K562 (cell line): ENCODE measurements at regions not wholly inside any gene's neighbourhood (a gene's known extent, or its start where the extent isn't known, plus 50 kb on each side); places are given as distances from the start of the nearest gene placed in this dataset.
A peak's percentile ranks its signal among the peaks of the same experiment; 100 is the strongest.

ENCODE experiments used
- ARHGAP35 ChIP-seq: fragments of 450-650 bp; IDR thresholded peaks from 2 replicates; pipeline ENCODE4 v1.6.1; 2018; ENCODE audit not compliant: partially characterized antibody
- BRD9 ChIP-seq: fragments of 450-650 bp; IDR thresholded peaks from 2 replicates; pipeline ENCODE4 v1.6.1; 2018; ENCODE audit warnings: low read depth; ENCODE audit not compliant: partially characterized antibody
- CBFA2T3 ChIP-seq: fragments of 450-650 bp; IDR thresholded peaks from 2 replicates; pipeline ENCODE4 v1.6.1; 2017
- ELK3 ChIP-seq: fragments of 450-650 bp; formaldehyde crosslinking; IDR thresholded peaks from 2 replicates; pipeline ENCODE4 v1.4.0; 2020; ENCODE audit warnings: mild to moderate bottlenecking
- FUS ChIP-seq: fragments of 200-400 bp; formaldehyde crosslinking; optimal IDR thresholded peaks from 2 replicates; pipeline ENCODE3; 2017; ENCODE audit warnings: low read depth, low read length
- SRF ChIP-seq, 2 experiments: fragments of 250-450, 450-650 bp in 1 of 2; sonication (Bioruptor Pico) in 1 of 2; sonication (generic) in 1 of 2; formaldehyde crosslinking; IDR thresholded peaks; 2 replicates each; pipeline versions ENCODE4 v1.5.0 to v1.5.1; 2020 to 2022; ENCODE audit warnings: mild to moderate bottlenecking in 1 of 2, missing genetic modification reagents in 1 of 2
- ZNF239 ChIP-seq: fragments of 250-450 bp; sonication (Bioruptor Pico); IDR thresholded peaks from 2 replicates; pipeline ENCODE4 v1.4.0; 2020; ENCODE audit warnings: mild to moderate bottlenecking
- ZSCAN29 ChIP-seq: fragments of 450-650 bp; IDR thresholded peaks from 2 replicates; pipeline ENCODE4 v1.6.1; 2017
- TF ChIP-seq, protein P1 (sequence below): fragments of 200-600 bp; sonication (generic); IDR thresholded peaks from one replicate; pipeline ENCODE4 v1.6.1; 2012; ENCODE audit warnings: mild to moderate bottlenecking, low read depth, low read length, inconsistent platforms
- TF ChIP-seq, protein P2 (sequence below), 2 experiments: fragments of 450-650 bp in 1 of 2; IDR thresholded peaks; 2 replicates each; pipeline ENCODE4 v1.6.1; 2011 to 2017; ENCODE audit warnings: low read depth in 2 of 2, antibody characterized with exemption in 1 of 2, borderline replicate concordance in 1 of 2, low read length in 1 of 2, mild to moderate bottlenecking in 1 of 2, mixed read lengths in 1 of 2; ENCODE audit not compliant: control insufficient read depth in 1 of 2

DNA sequence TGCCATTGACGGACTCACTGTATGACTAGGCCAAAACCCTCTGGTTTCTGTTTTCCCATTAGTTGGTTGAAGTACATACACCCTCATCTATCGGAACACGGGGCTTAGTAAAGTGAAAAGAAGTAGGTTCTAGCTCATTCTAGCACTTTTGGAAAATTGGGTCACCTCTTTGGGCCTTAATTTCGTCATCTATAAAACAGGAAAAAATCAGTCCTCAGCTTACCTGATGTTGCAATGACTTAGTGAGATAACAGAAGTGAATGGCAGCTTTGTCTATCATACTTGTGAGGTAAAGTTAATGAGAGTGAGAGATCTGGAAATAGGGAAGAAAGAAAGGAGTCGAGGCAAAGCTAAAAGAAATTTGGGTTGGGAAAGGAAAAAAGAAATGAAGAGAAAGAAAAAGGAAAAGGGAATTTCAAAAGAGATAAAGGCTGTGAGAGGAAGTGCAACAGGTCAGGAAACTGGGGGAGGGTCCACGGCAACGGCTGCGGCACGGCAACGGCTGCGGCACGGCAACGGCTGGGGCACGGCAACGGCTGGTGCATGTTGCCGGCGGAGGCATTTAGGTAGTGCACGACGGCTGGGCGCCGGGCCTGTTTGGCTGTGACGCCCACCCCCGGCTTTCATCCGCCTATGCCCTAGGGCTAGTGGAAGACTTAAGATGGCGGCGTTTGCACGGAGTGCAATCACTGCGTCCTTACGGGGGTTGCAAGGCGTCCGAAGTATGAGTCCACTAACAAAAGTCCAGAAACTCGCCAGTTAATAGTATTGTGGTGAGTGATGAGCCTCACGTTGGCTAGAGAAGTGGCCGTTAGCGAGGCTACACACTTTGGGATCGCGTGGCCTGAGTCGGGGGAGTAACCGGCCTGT lies 91.4 kb upstream of the XIST start (continued):
- TF ChIP-seq, protein P1, sequence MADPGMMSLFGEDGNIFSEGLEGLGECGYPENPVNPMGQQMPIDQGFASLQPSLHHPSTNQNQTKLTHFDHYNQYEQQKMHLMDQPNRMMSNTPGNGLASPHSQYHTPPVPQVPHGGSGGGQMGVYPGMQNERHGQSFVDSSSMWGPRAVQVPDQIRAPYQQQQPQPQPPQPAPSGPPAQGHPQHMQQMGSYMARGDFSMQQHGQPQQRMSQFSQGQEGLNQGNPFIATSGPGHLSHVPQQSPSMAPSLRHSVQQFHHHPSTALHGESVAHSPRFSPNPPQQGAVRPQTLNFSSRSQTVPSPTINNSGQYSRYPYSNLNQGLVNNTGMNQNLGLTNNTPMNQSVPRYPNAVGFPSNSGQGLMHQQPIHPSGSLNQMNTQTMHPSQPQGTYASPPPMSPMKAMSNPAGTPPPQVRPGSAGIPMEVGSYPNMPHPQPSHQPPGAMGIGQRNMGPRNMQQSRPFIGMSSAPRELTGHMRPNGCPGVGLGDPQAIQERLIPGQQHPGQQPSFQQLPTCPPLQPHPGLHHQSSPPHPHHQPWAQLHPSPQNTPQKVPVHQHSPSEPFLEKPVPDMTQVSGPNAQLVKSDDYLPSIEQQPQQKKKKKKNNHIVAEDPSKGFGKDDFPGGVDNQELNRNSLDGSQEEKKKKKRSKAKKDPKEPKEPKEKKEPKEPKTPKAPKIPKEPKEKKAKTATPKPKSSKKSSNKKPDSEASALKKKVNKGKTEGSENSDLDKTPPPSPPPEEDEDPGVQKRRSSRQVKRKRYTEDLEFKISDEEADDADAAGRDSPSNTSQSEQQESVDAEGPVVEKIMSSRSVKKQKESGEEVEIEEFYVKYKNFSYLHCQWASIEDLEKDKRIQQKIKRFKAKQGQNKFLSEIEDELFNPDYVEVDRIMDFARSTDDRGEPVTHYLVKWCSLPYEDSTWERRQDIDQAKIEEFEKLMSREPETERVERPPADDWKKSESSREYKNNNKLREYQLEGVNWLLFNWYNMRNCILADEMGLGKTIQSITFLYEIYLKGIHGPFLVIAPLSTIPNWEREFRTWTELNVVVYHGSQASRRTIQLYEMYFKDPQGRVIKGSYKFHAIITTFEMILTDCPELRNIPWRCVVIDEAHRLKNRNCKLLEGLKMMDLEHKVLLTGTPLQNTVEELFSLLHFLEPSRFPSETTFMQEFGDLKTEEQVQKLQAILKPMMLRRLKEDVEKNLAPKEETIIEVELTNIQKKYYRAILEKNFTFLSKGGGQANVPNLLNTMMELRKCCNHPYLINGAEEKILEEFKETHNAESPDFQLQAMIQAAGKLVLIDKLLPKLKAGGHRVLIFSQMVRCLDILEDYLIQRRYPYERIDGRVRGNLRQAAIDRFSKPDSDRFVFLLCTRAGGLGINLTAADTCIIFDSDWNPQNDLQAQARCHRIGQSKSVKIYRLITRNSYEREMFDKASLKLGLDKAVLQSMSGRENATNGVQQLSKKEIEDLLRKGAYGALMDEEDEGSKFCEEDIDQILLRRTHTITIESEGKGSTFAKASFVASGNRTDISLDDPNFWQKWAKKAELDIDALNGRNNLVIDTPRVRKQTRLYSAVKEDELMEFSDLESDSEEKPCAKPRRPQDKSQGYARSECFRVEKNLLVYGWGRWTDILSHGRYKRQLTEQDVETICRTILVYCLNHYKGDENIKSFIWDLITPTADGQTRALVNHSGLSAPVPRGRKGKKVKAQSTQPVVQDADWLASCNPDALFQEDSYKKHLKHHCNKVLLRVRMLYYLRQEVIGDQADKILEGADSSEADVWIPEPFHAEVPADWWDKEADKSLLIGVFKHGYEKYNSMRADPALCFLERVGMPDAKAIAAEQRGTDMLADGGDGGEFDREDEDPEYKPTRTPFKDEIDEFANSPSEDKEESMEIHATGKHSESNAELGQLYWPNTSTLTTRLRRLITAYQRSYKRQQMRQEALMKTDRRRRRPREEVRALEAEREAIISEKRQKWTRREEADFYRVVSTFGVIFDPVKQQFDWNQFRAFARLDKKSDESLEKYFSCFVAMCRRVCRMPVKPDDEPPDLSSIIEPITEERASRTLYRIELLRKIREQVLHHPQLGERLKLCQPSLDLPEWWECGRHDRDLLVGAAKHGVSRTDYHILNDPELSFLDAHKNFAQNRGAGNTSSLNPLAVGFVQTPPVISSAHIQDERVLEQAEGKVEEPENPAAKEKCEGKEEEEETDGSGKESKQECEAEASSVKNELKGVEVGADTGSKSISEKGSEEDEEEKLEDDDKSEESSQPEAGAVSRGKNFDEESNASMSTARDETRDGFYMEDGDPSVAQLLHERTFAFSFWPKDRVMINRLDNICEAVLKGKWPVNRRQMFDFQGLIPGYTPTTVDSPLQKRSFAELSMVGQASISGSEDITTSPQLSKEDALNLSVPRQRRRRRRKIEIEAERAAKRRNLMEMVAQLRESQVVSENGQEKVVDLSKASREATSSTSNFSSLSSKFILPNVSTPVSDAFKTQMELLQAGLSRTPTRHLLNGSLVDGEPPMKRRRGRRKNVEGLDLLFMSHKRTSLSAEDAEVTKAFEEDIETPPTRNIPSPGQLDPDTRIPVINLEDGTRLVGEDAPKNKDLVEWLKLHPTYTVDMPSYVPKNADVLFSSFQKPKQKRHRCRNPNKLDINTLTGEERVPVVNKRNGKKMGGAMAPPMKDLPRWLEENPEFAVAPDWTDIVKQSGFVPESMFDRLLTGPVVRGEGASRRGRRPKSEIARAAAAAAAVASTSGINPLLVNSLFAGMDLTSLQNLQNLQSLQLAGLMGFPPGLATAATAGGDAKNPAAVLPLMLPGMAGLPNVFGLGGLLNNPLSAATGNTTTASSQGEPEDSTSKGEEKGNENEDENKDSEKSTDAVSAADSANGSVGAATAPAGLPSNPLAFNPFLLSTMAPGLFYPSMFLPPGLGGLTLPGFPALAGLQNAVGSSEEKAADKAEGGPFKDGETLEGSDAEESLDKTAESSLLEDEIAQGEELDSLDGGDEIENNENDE = no peak
- peak; percentile 48; the same call in 1 of the 2 replicates for TF ChIP-seq ZNF239 (CRISPR knock-in tag)
- no peak for TF ChIP-seq ARHGAP35
- no peak for TF ChIP-seq ELK3 (CRISPR knock-in tag)
- TF ChIP-seq FUS = no peak
- TF ChIP-seq, protein P2, sequence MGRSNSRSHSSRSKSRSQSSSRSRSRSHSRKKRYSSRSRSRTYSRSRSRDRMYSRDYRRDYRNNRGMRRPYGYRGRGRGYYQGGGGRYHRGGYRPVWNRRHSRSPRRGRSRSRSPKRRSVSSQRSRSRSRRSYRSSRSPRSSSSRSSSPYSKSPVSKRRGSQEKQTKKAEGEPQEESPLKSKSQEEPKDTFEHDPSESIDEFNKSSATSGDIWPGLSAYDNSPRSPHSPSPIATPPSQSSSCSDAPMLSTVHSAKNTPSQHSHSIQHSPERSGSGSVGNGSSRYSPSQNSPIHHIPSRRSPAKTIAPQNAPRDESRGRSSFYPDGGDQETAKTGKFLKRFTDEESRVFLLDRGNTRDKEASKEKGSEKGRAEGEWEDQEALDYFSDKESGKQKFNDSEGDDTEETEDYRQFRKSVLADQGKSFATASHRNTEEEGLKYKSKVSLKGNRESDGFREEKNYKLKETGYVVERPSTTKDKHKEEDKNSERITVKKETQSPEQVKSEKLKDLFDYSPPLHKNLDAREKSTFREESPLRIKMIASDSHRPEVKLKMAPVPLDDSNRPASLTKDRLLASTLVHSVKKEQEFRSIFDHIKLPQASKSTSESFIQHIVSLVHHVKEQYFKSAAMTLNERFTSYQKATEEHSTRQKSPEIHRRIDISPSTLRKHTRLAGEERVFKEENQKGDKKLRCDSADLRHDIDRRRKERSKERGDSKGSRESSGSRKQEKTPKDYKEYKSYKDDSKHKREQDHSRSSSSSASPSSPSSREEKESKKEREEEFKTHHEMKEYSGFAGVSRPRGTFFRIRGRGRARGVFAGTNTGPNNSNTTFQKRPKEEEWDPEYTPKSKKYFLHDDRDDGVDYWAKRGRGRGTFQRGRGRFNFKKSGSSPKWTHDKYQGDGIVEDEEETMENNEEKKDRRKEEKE (IDR thresholded peaks at IDR 0.05; ENCODE audit: borderline replicate concordance in 1 of 2, control insufficient read depth in 1 of 2, low read depth in 2 of 2, low read length in 1 of 2) = peak in 1 of 2 experiments; percentile 95; a peak in 2 of 4 replicates
- TF ChIP-seq ZSCAN29 = no peak
- peak; percentile 40 for TF ChIP-seq CBFA2T3
- 0 out of 4 replicates have a peak, but pooled peaks of 1 of the 2 experiments have one; percentile 19 for TF ChIP-seq SRF (CRISPR knock-in tag; IDR thresholded peaks at IDR 0.05)
- peak; percentile 83 for TF ChIP-seq BRD9
